Adrenal gland (tissue), 5 donors: ENCODE measurements at regions not wholly inside any gene's neighbourhood (a gene's known extent, or its start where the extent isn't known, plus 50 kb on each side); places are given as distances from the start of the nearest gene placed in this dataset.

Experiments used
- POLR2A ChIP-seq, 2 donors: fragments of 450-650 bp; IDR thresholded peaks; one replicate each; pipeline ENCODE4 v1.6.1; 2017; ENCODE audit warnings: antibody characterized with exemption in 2 of 2, mild to moderate bottlenecking in 2 of 2, moderate library complexity in 1 of 2
- TF ChIP-seq, protein P1 (sequence below), 6 experiments: fragments of 450-650 bp in 4 of 6; fragments of 200-600 bp in 2 of 6; sonication (generic) in 1 of 6; IDR thresholded peaks; 1 replicate in 5 of 6; 2 replicates in 1 of 6; pipeline versions ENCODE4 v1.5.1 to v1.8.0; 2016 to 2021; ENCODE audit warnings: antibody characterized with exemption in 6 of 6, mild to moderate bottlenecking in 2 of 6, moderate library complexity in 1 of 6
- donor health status: DM: no; HTN: no; CAD: no.

GRCh38 chr11:95516786-95517185 is 272.8 kb downstream of the FAM76B start:
- TF ChIP-seq, protein P1, sequence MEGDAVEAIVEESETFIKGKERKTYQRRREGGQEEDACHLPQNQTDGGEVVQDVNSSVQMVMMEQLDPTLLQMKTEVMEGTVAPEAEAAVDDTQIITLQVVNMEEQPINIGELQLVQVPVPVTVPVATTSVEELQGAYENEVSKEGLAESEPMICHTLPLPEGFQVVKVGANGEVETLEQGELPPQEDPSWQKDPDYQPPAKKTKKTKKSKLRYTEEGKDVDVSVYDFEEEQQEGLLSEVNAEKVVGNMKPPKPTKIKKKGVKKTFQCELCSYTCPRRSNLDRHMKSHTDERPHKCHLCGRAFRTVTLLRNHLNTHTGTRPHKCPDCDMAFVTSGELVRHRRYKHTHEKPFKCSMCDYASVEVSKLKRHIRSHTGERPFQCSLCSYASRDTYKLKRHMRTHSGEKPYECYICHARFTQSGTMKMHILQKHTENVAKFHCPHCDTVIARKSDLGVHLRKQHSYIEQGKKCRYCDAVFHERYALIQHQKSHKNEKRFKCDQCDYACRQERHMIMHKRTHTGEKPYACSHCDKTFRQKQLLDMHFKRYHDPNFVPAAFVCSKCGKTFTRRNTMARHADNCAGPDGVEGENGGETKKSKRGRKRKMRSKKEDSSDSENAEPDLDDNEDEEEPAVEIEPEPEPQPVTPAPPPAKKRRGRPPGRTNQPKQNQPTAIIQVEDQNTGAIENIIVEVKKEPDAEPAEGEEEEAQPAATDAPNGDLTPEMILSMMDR (IDR thresholded peaks at IDR 0.05) = no peak
- TF ChIP-seq POLR2A (IDR thresholded peaks at IDR 0.05) = no peak
